ENCODE measurements at regions not wholly inside any gene's neighbourhood (a gene's known extent, or its start where the extent isn't known, plus 50 kb on each side); places are given as distances from the start of the nearest gene placed in this dataset.

DNA sequence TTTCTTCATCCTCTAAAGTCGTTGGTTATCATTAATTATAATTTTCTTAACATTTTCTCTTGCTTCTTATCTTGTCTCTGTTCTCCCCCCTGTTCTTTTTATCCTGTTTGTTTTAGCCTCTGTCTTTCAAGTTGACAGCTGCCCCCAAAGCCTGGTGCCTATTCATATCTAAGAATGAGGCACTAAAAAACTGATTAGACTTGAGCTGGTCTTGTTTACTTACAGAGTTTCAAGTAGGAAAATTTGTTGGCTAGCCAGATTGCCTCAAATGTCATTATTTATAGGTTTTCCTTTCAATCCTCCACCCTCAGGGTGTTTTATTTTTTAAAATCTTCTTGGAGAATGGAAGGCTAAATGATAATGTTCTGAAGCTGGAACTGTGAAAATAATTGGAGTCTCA lies 236.0 kb downstream of the UTP18 start:
- DNase-seq = no peak

DNA sequence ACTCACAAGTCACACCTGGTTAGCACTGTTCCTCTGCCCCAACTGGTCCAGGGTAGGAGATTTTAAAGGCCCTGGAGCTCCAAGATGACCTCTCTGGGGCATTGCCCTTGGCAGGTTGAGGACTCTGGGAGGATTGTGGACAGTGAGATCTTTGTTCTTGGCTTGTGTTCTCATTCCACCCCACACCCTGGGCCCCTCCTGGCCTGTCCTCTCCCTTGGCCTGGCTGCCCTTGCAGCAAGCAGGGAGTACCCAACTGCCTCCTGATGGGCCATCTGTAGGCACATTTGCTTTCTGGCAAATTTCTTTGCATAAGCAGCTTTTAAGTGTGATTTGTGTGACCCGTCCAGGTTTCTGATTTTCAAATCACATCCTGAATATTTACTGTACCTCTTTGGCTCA lies 239.6 kb downstream of the UTP18 start:
- DNase-seq = no peak

- DNase-seq = no peak
Observed at GRCh38 chr17:51500454-51500853, 240.1 kb downstream of the UTP18 start.

GRCh38 chr17:51505450-51505849 lies 245.1 kb downstream of the UTP18 start:
- no peak for DNase-seq

- DNase-seq = no peak
Observed at GRCh38 chr17:51507444-51507843, 247.1 kb downstream of the UTP18 start.

- DNase-seq = no peak
Observed at GRCh38 chr17:51508048-51508447, 247.7 kb downstream of the UTP18 start.

DNA sequence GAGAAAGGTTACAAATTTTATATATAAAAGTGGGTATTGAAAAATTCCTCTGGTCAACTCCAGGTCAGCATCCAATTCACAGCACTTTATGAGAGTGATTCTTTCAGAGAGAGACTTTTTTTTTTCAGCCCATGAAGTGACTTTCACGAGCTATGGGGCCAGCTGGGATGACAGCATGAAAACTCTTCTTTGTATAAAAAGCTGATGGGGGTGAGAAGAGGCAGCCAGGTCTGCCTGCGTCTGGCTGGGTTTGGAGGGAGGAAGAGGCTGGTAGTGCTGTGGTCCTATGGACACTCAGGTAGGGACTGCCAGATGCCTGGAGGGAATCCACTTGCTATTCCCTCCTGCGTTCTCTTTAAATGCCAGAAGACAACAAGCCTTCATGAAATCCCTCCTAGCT lies 250.6 kb downstream of the UTP18 start:
- no peak for DNase-seq

DNA sequence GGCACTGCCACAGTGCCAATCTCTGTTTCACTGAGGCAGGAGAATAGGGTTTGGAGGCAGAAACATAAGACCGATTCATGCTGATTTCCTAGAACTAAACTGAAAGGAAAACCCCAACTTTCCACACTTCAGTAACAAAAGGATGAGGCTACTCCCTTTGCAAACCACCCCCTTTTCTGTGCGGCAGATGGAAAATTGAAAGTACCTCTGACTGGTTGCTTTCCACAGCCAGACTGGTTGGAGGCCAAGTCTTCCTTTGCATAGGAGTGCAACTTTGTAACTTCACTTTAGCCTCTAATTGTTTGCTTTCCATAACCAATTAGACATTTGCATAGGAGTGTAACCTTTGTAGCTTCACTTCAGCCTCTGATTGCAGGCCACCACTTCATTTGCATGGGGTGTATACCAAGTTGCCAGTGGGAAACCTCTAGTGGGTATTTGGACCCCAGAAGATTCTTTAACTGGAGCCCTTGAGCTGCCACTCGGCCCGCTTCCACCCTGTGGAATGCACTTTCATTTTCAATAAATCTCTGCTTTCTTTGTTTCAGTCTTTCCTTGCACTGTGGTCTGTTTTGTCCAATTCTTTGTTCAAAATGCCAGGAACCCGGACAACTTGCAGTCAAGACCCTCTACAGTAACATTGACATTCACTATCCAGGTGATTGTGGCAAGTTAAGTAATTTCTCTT lies 252.0 kb downstream of the UTP18 start:
- no peak for DNase-seq

GRCh38 chr17:51516924-51517323 lies 256.6 kb downstream of the UTP18 start:
- DNase-seq = no peak

- DNase-seq = no peak
Observed at GRCh38 chr17:51524524-51524923, 264.2 kb downstream of the UTP18 start.

GRCh38 chr17:51526507-51526906 lies 266.2 kb downstream of the UTP18 start:
- DNase-seq = no peak

- DNase-seq = no peak
Observed at GRCh38 chr17:51527225-51527982, 267.1 kb downstream of the UTP18 start.

DNA sequence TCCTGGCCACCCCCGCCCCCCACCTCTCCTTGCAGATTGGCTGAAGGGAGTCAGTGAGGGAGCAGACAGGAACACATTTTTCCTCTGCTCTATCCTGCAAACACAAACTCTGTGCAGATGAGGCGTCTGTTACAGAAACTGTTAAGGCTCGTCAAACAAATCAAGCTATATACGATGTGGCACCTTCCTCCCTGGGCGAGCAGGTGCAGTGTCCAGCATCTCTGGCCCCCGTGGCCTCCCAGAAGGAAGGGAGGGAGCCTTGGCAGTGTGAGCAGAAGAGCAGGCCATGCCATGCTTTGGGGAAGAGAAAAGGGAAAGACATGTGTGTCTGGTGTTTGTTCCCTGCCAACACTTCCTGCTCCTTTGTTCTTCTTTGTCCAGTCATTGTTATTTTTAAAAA lies 267.8 kb downstream of the UTP18 start:
- no peak for DNase-seq

DNA sequence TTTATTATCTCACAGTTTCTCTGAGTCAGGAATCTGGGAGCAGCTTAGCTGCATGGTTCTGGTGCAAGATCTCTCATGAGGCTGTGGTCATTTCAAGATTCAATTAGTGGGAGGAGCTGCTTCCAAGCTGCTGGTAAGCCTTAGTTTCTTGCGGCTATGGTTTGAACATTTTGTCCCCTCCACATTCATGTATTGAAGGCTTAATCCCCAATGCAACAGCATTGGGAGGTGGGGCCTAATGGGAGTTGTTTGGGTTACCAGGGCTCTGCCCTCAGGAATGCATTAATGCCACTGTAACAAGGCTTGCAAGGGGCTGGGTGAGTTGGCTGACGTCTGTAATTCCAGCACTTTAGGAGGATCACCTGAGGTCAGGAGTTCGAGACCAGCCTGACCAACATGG lies 272.9 kb downstream of the UTP18 start:
- no peak for DNase-seq

GRCh38 chr17:51533821-51534220 lies 273.5 kb downstream of the UTP18 start:
- no peak for DNase-seq

- no peak for DNase-seq
Observed at GRCh38 chr17:51536627-51537026, 276.3 kb downstream of the UTP18 start.

DNA sequence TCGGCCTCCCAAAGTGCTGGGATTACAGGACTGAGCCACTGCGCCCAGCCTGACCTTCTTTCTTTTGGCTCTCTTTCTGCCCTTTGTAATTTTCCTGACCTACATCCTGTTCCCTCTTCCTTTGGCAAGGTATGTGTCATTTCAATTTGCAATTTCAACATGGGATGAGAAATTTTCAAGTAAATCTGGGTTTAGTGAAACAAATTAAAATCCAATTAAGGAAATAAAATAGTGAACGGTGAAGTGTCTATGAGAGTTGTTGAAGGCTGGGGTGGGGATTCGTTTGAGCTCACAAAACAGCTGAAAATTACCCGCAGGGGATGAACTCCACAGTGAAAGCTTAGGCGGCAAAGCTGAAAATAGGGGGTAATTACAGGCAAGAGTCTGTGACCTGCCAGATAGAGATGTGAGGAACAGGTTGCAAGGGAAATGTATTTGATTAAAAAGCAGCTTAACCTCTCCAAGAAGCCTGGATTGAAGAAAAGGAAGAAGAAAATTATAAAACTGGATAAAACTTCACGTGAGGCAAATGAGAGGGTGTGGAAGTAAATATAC lies 277.7 kb downstream of the UTP18 start:
- DNase-seq = no peak

DNA sequence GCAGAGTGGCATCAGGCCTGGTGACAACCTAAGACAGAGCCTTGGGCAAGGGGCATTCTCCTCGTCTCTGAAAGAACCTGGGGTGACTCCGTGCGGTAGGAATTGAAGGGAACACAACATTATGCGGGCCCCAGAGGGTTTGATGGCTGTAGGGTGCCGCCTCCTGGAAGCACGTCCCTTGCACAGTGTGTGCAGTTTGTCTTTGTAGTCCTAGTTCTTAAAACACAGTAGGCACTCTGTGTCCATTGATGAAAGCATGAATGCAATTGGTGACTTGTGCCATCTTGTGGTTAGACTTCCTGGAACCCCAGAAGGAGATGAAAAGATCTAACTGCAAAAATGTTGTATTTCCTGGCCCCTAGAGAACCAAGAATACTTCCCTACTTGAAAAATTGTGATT lies 279.8 kb downstream of the UTP18 start:
- peak in 1 of 2 donors; percentile 16 for DNase-seq

DNA sequence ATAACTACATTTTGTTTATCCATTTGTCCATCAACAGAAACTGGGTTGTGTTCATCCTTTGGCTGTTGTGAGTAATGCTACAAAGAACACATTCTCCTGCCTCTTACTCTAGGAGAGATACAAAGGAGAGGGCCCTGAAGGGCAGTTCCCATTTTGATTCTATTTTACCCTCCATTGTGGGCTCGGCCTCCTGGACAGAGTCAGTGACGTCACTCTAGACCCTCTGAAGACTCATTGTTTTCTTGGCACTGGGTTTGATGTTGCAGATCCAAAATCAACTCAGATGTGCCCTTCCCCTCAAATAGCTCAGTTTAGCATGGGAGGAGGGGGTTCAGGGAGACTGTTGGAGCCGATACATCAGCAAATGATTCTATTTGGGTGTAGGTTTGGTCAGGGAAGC lies 280.9 kb downstream of the UTP18 start:
- no peak for DNase-seq

DNA sequence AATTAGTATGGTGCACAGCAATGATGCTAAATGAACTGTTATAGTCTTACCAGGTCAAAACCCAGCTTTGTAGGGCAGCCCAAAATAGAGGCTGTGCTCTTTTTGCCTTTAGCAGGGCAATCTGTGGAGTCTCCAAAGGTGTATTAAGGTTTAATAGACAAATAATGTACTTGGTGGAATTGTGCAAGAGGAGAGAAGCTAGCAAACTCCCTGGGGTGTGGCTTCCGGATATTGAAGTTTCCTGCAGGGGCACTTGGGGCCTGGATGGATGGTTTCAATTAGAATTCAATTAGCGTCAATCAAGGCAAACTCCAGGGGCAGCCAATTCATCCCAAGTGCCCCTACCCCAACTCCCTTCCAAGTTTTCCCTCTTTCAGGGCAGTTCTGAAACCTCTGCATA lies 285.8 kb downstream of the UTP18 start:
- DNase-seq = no peak

- DNase-seq = no peak
Observed at GRCh38 chr17:51548125-51548524, 287.8 kb downstream of the UTP18 start.

DNA sequence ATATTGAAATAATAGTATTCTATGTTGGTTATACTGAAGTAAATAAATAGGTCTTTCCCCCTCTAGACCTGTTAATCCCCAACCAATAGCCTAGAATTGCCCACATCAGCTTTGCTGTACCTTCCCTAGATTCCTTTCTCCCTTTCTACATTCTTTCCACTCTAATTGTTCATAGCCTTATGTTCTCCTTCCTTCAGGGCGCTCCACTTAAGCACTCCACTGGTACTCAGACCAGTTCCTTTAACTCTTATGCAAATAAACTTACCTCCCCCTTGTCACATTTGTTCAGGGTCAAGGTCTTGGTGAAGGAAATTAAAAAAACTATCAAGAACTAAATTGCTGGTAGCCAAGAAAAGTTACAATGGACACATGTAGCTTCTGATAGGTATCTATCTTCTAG lies 294.8 kb downstream of the UTP18 start:
- no peak for DNase-seq

DNA sequence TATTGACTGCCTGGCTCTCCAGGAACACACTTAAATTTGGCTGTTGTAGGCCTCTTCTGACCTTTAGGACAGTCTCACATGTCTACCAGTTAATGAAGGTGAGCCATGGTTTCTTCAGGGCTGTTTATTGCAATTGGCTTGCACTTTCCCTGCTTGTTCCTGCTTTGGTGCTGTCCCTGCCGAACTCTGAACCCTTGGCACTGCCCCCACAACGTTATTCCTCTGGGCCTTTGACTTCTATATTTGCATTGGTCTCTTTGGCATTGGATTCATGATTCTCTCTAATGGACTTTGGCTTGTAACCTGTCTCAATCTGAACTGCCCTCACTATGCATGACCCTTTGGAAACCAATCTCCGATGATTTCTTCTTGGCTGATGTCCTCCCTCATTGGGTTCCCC lies 299.4 kb downstream of the UTP18 start:
- DNase-seq = no peak

GRCh38 chr17:51560398-51560797 lies 300.1 kb downstream of the UTP18 start:
- DNase-seq = no peak
